SU-DHL-6 (cell line): ENCODE measurements at regions not wholly inside any gene's neighbourhood (a gene's known extent, or its start where the extent isn't known, plus 50 kb on each side); places are given as distances from the start of the nearest gene placed in this dataset.

ENCODE experiments used
- H2AFZ ChIP-seq: fragments of 200-600 bp; sonication (generic); 2 replicates; pipeline ENCODE4 v1.6.1; 2014; ENCODE audit warnings: low read depth, mild to moderate bottlenecking, moderate library complexity, mixed read lengths, antibody characterized with exemption, low read length; ENCODE audit not compliant: severe bottlenecking
- H3F3A ChIP-seq: fragments of 200-600 bp; shearing (Covaris generic); 2 replicates; pipeline ENCODE4 v1.6.0; 2016; ENCODE audit warnings: antibody characterized with exemption, mild to moderate bottlenecking; ENCODE audit not compliant: insufficient read depth
- H3K27ac ChIP-seq: fragments of 200-600 bp; sonication (generic); 2 replicates; pipeline ENCODE4 v1.5.1; 2016; ENCODE audit warnings: low read depth, mild to moderate bottlenecking, low read length, moderate library complexity, mixed read lengths
- H3K27me3 ChIP-seq: fragments of 200-600 bp; sonication (generic), shearing (Covaris generic); 2 replicates; pipeline ENCODE4 v1.6.0; 2014; ENCODE audit warnings: mild to moderate bottlenecking, low read length
- H3K36me3 ChIP-seq: fragments of 200-600 bp; sonication (generic); 2 replicates; pipeline ENCODE4 v1.6.1; 2014; ENCODE audit warnings: mild to moderate bottlenecking, low read length, mixed read lengths
- H3K4me2 ChIP-seq: fragments of 300-600, 200-600 bp; shearing (Covaris generic), sonication (generic); 2 replicates; pipeline ENCODE4 v1.6.0; 2014; ENCODE audit warnings: low read length, low read depth, mild to moderate bottlenecking; ENCODE audit not compliant: poor library complexity, severe bottlenecking
- H3K4me3 ChIP-seq: fragments of 200-600 bp; sonication (generic); 2 replicates; pipeline ENCODE4 v1.5.1; 2014; ENCODE audit warnings: antibody characterized with exemption, low read length, mild to moderate bottlenecking, mixed read lengths; ENCODE audit not compliant: insufficient read depth, poor library complexity, severe bottlenecking
- H3K79me2 ChIP-seq: fragments of 200-600 bp; sonication (generic); 2 replicates; pipeline ENCODE4 v1.6.1; 2014; ENCODE audit warnings: mild to moderate bottlenecking, low read length, moderate library complexity; ENCODE audit not compliant: insufficient read depth
- H3K9ac ChIP-seq: fragments of 200-600 bp; sonication (generic); 2 replicates; pipeline ENCODE4 v1.7.0; 2014; ENCODE audit warnings: mild to moderate bottlenecking, low read length
- H3K9me2 ChIP-seq: fragments of 200-600 bp; sonication (generic); replicated peaks from 2 replicates; pipeline ENCODE4 v1.6.1; 2014; ENCODE audit warnings: low read length; ENCODE audit not compliant: insufficient read depth
- H3K9me3 ChIP-seq: fragments of 200-600 bp; sonication (generic); 2 replicates; pipeline ENCODE4 v1.6.1; 2014; ENCODE audit warnings: low read length, mixed read lengths; ENCODE audit not compliant: insufficient read depth
- H4K20me1 ChIP-seq: fragments of 200-600 bp; sonication (generic); 2 replicates; pipeline ENCODE4 v1.6.1; 2014; ENCODE audit warnings: low read depth, mild to moderate bottlenecking, antibody characterized with exemption, low read length, moderate library complexity, mixed read lengths
- CTCF ChIP-seq: fragments of 200-600 bp; sonication (generic); IDR thresholded peaks from one replicate; pipeline ENCODE4 v1.5.1; 2017; ENCODE audit warnings: antibody characterized with exemption, mild to moderate bottlenecking, low read length, moderate library complexity; ENCODE audit not compliant: insufficient read depth, poor library complexity, severe bottlenecking
- EZH2phosphoT487 ChIP-seq: fragments of 200-600 bp; sonication (generic), shearing (Covaris generic); conservative IDR thresholded peaks from 2 replicates; pipeline ENCODE4 v1.6.1; 2018; ENCODE audit warnings: mild to moderate bottlenecking, antibody characterized with exemption, low read length, moderate library complexity, mixed read lengths

GRCh38 chr22:27130906-27131305, 473.5 kb downstream of the MIAT start:
- no peaks in the 10 kb centered on the region for H3K9me2 ChIP-seq
- H3K9ac ChIP-seq: no peak overlapping the region
- no peaks in the 10 kb centered on the region for H3F3A ChIP-seq
- TF ChIP-seq EZH2phosphoT487: no peak
- no peak for TF ChIP-seq CTCF
- no peaks in the 10 kb centered on the region for H3K36me3 ChIP-seq
- no peak overlapping the region for H3K4me2 ChIP-seq
- H3K27ac ChIP-seq: no peak overlapping the region
- H3K4me3 ChIP-seq: no peak overlapping the region
- no peaks in the 10 kb centered on the region for H3K79me2 ChIP-seq
- H4K20me1 ChIP-seq: no peaks in the 10 kb centered on the region
- no peaks in the 10 kb centered on the region for H3K9me3 ChIP-seq
- no peaks in the 10 kb centered on the region for H3K27me3 ChIP-seq
- no peak overlapping the region for H2AFZ ChIP-seq

- Histone ChIP-seq H3K4me2 (no peak overlapping the region), H3K9ac (no peak overlapping the region), H3K9me2 (no peaks in the 10 kb centered on the region), H3K27me3 (no peaks in the 10 kb centered on the region), H3K79me2 (no peaks in the 10 kb centered on the region), H3K4me3 (no peak overlapping the region), H3F3A (no peaks in the 10 kb centered on the region), H4K20me1 (no peaks in the 10 kb centered on the region), H3K9me3 (no peaks in the 10 kb centered on the region), H2AFZ (no peak overlapping the region), H3K27ac (no peak overlapping the region), H3K36me3 (no peaks in the 10 kb centered on the region)
- no peak for TF ChIP-seq EZH2phosphoT487
- TF ChIP-seq CTCF: no peak
These were observed 474.0 kb downstream of the MIAT start for GRCh38 chr22:27131346-27131745.

- Histone ChIP-seq H3K4me2 (no peak overlapping the region), H2AFZ (no peak overlapping the region), H3K36me3 (no peaks in the 10 kb centered on the region), H3K27me3 (no peaks in the 10 kb centered on the region), H3F3A (no peaks in the 10 kb centered on the region), H4K20me1 (no peaks in the 10 kb centered on the region), H3K4me3 (no peak overlapping the region), H3K9ac (no peak overlapping the region), H3K9me2 (no peaks in the 10 kb centered on the region), H3K27ac (no peak overlapping the region), H3K9me3 (no peaks in the 10 kb centered on the region), H3K79me2 (no peaks in the 10 kb centered on the region)
- TF ChIP-seq EZH2phosphoT487 (no peak), CTCF (no peak)
These were observed 475.0 kb downstream of the MIAT start for GRCh38 chr22:27132400-27132799.
